HL-60/S4 (cell line): ENCODE measurements at regions not wholly inside any gene's neighbourhood (a gene's known extent, or its start where the extent isn't known, plus 50 kb on each side); places are given as distances from the start of the nearest gene placed in this dataset.

Source experiments
- in situ Hi-C: fragments of 300-500 bp; cut with MboI; formaldehyde crosslinking; loops from 2 replicates; pipeline ENCODE4 v1.14.3; 2022; ENCODE audit warnings: low sequenced_read_pairs

- in situ Hi-C loops: no loop called here
Observed at GRCh38 chr10:21184216-21184615, 287.1 kb upstream of the NEBL start.

DNA sequence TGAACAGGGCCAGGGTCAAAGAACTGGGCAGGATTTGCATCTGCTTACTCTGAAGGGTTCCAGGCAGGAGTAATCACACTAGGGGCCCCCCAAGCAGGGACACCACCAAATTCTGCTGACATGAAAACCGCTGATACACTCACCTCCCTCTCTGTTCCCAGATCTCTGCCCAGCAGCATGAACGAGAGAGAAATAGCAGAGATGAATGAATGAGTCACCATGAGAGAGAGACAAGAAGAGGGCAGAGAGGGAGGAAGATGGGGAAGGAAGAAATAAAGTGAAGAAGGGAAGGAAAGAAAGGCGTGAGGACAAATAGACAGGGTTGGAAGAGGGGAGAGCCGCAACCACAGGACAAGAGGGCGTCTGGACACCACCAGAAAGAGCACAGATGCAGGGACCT is 285.9 kb upstream of the NEBL start:
- in situ Hi-C loops: no loop called here

GRCh38 chr10:21181451-21181850 is 284.3 kb upstream of the NEBL start:
- in situ Hi-C loops: no loop called here

DNA sequence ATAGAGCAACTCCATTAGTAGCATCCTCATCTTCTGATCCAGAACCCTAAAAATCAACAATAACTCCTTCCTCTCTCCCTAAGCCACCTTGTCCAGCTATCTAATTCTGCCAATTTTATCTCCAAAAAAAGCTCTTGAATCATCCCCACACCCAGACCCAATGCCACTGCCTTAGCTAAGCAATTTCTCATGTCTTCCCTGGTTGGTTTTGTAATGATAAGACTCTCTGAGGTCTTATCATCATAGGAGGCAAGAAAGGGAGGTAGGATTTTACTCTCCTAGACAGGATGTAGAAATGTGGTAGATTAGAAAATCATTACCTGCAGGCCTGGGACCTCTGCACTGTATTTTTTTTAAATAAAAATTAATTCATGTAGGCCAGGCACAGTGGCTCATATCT is 283.5 kb upstream of the NEBL start:
- in situ Hi-C loops: no loop called here

DNA sequence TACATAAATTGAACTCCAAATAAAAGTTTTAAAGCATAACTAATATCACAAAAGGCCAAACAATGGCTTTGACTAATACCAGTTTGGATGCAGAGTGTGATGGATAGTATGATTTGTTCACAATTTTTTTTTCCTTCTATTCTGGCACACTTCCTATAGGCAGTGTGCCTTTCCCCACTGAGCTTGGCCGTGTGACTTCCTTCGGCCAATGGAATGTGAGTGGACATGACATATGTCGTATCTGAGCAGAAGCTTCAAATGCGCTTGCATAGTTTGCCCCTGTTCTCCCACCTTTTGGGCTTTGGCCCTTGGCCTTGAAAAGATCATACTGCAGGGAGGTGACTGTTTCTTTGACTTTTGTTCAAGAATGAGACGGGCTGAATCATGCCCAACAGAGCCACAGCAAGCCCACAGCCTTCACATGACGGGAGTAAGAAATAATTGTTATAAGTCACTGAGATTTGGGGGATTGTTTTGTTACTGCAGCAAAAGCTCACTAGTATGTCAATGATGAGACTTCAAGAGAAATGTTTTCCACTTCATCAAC is 279.9 kb upstream of the NEBL start:
- in situ Hi-C loops: no loop called here

GRCh38 chr10:21175797-21176196 is 278.7 kb upstream of the NEBL start:
- in situ Hi-C loops: no loop called here

DNA sequence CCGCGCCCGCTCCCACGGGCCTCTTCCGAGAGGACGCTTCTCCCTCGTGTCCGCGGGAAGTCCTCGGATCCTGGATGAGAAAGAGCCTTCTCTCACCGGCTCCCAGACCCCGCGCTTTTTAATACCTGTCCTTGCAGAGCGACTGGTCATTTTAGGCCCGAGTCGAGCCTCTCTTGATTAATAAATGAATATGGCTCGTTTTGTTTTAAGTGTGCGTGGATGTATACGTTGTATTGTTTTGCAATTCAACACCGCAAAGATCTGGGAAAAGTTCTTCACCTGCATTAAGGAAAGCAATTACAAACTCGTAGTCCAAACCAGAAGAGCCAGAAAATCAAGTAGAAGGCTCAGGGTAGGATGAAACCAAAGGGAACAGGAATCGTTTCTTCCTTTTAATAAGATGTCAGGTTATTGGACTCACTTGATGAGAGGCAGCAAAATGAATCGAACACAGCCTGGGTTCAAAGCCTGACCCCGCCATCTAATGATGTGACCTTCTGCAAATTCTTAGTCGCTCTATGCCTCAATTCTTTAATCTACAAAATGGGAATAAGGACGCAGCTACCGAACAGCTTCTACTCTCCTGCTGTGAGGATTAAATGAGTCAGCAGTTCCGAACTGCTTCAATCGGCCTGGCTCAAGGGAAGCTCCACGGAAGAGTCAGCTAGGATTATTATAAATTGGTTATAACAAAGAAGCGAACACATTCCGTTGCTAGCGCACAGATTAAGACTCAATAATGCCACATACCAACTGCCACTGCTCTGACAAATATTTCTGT is 277.8 kb upstream of the NEBL start:
- in situ Hi-C loops: no loop called here

DNA sequence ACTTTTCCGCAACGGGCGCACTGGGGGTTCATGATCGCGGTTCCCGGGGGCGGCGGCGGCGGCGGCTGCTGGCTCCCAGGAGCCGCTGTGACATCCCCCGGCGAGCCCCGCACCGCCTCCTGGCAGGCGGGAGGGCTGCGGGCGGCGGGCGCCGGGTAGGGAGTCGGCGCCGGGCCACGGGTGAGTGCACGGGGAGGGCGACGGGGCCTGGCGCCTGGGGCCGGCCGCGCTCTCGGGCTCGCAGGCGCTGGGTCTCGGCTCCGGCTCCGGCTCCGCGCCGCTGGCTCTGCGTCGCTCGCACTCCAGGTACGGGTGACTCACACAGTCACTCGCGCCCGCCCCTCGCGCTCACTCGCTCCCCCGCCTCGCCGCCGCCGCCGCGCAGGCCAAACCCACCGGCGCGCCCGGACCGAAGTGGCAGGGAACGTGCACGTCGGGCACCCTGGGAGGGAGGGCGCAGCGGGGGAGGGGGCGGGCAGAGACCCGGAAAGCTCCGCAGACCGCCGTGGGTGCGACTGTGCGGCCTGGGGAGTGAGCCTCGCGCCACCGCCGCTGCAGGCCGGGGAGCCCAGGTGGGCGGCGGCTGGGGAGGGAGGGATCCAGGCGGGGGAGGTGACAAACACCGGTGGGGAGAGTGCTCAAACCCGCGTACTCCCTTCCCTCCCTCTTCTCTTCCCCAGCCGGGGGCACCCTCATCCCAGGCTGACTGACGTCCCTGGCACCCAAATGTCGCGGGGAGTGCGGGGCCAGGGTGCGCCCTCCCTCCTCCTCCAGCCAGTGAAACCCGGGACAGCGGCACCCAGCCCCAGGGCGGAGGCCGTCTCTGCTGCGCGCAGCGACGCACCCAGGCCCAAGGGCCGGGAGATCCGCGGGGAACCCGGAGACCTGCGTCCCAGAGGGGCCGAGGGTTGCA is 276.9 kb upstream of the NEBL start:
- in situ Hi-C loops: no loop called here

DNA sequence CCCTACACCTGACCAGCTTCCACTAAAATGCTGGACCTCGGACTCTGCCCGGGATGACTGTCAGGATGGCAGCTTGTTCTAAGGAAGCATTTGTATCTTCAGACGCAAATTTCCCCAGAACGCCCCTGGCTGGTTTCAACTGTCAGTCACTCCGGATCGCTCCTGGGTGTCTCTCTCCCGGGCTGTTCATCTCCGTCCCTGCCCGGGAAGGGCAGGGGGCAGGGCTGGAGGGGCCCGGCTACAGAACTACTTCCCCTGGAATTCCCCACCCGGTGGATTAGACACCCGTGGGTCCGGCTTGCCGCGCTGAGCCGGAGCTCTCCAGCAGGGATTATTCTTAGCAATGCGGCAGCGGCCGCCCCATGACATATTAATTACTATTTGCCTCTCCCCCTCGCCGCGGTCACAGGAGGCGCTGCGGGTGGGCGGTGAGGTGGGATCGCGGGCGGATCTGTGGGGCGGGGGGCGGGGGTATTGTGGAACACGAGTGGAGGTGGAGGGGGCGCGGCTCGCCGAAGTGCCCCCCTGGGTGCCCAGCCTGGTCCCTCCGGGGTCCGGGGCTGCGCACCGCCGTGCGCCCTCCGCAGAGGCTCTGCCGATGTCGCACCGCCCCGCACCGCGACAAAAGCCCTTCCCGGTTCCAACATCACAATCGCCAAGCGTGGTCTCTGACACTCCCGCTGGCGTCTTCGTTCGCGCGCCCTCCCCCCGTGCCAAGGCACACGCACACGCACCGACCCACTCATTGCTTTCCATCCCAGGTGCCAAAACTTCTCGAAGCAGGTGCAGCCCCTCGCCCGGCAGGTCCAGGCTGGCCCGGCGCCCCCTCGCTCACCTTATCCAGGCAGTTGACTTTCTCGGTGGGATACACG is 276.1 kb upstream of the NEBL start:
- in situ Hi-C loops: no loop called here

DNA sequence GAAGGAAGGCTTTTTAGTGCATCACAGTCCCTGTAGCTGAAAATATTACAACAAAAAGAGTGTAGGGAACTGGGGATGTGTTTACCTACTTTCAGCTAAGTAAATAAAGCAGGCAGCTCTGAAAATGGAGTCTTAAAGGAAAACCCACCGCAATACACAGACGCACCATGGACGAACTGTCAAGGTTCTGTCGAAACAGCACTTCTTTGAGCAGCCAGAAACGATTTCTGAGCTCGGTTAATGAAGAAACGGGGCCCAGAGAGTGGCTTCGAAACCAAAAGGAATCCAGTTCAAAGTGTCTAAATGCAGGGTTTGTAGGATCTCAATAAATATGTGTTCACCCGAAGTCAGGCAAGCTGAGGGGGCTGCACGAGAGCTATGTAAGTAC is 275.4 kb upstream of the NEBL start:
- in situ Hi-C loops: no loop called here

GRCh38 chr10:21171936-21172541 is 274.9 kb upstream of the NEBL start:
- in situ Hi-C loops: no loop called here

DNA sequence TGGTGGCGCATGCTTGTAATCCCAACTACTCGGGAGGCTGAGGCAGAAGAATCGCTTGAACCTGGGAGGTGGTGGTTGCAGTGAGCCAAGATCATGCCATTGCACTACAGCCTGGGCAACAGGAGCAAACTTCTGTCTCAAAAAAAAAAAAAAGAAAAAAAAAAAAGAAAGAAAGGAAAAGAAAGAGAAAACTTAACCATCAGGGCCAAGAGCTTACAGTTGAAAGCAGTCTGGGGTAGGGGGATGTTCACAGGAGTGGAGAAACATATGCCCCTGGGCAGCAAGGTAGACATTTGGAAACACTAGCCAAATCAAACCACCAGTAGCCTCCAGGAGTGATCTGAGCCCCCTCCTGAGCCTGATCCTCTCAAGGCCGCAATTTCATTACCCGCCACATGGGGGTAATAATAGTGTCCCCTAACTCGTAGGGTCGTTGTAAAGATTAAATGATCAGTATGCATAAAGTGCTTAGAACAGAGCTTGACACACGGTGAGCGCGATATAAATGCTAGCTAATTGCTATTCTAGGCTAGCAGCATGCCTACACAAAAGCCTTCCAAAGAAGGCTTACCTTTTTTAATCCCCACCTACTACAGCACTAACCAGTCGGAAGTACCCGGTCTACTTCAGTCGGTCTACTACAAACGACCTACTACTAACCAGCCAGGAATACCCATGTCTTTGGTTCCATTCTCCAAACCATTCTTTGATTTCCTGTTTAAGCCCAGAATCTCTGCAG is 274.3 kb upstream of the NEBL start:
- in situ Hi-C loops: no loop called here

- in situ Hi-C loops: no loop called here
Observed at GRCh38 chr10:21170216-21170615, 273.1 kb upstream of the NEBL start.

DNA sequence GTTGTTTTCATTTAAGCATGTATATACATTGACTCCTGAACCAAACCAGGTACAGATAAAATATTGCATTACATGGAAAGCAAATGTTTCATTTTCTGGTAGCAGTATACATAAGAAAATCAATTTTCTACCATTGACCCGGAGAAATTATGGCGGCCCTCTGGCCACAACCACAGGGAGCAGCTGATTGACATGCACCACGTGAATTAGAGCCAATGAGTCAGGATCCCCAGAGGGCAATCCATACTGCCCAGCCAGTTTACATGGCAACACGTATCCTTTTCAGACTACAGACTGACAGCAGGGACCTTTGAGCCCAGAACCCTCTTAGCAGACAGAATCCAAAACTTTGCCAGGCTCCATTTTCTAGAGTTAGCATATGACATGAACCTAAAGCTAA is 272.2 kb upstream of the NEBL start:
- in situ Hi-C loops: no loop called here

DNA sequence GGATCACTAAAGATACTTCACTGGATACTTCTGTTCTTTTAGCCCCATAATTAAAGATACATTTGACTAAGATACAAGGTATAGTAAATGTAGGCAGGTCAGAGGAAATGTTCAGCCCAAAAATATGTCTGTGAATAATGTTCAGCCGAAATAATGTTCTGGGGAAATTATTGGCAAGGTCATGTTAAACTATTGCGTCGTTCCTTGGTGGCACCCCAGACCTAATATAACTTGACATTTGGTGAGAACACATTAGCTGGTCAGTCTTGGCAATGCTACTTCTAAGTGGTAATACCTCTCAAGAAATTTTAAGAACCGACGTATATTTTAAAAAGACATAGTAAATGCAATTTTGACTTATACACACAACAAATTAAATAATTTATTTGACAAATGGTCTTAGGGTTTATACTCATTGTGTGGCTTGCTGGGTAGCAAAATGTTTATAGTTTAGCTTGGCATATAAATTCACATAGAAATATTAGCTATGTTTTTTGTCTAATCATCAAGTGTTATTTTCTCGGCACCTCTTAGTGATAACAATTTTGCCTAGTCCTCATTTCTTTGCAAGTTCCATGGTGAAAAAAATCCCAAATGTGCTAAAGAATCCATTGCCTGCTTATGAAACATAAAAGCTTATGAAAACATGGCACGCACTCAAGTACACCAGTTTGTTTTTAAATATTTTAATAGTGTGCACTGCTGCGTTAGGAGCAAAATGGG is 270.3 kb upstream of the NEBL start:
- in situ Hi-C loops: no loop called here

DNA sequence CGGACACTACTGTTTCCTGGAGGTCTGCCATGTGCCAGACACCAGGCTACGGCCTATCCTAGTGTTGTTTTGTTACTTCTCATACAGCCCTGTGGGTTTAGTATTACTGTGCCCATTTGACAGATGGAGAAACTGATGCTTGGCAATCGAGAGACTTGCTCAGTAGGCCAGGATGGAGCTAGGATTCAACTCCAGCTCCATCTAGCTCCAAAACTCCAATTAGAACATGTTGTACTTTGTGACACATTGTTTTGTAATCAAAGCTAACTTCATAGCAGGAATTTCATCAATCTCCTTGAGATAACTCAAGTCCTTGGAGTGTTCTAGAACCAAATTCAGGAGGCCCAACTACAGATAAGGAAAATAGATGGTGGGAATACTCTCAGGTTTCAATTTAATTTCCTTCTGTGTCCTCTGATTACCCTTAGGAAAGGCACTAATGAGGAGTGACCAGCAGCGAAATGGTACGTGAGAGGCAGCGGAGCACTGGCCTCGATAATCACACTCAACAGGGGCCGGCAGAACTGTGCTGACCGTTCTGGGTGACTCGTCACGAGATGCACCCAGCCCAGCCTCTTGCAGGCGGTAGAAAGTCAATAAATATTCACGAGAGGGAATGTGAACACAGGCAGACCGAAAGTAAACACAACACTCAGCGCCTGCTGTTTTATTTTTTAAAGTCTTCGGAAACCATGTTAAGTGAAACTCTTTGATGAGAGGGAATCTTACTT is 269.6 kb upstream of the NEBL start:
- in situ Hi-C loops: no loop called here

DNA sequence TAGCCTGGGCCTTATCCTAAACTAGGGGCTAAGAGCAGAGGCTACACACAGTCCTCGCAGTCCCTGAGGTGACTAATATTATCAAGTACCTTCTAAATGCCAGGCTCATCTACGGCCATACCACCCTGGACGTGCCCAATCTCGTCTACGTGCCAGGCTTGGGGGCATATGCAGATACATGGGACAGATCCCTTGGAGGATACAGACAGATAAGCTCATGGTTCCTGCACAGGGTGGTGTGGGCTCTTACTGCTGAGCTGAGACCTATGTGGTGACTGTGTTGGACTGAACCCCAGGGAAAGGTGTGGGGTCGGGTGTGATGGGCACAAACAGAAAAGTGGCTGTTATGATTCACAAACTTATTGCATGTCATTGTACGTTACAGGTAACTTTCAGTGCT is 268.4 kb upstream of the NEBL start:
- in situ Hi-C loops: no loop called here

- in situ Hi-C loops: no loop called here
Observed at GRCh38 chr10:21164687-21165086, 267.6 kb upstream of the NEBL start.

DNA sequence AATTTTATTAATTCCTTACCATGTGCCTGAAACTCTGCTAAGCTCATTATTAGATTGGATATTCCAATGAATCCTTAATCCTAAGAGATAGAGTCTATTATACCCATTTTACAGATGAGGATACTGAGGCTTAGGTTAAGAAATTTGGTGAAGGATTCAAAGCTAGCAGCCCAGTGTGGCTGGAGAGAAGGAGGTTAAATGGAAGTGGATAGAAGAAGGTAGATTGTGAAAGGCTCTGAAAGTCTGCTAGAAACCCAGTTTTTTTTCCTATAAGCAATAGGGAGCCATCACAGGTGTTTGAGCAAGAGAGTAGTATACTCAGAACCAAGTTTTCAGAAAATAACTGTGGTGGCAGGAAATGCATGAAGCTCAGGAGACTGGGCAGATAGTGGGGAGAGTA is 265.8 kb upstream of the NEBL start:
- in situ Hi-C loops: no loop called here
